Renal cortical epithelial cell (primary cell): ENCODE measurements at regions not wholly inside any gene's neighbourhood (a gene's known extent, or its start where the extent isn't known, plus 50 kb on each side); places are given as distances from the start of the nearest gene placed in this dataset.

Experiments
- DNase-seq: peaks from one replicate; pipeline ENCODE4 v3.0.0-alpha.2; 2011; ENCODE audit warnings: low read depth

GRCh38 chr9:78563269-78563668 is 266.3 kb downstream of the PSAT1 start:
- no peak for DNase-seq

GRCh38 chr9:78565481-78565880 is 268.6 kb downstream of the PSAT1 start:
- DNase-seq = no peak

GRCh38 chr9:78566521-78566920 is 269.6 kb downstream of the PSAT1 start:
- DNase-seq = no peak

- DNase-seq = peak; percentile 96
These were observed 270.2 kb downstream of the PSAT1 start for GRCh38 chr9:78566948-78567675.

GRCh38 chr9:78567693-78568092 is 270.8 kb downstream of the PSAT1 start:
- DNase-seq = peak; percentile 62

GRCh38 chr9:78568774-78569173 is 271.8 kb downstream of the PSAT1 start:
- DNase-seq = no peak

- DNase-seq = peak; percentile 80
These were observed 275.3 kb downstream of the PSAT1 start for GRCh38 chr9:78572266-78572665.

- DNase-seq = no peak
These were observed 276.3 kb downstream of the PSAT1 start for GRCh38 chr9:78573205-78573604.

GRCh38 chr9:78573669-78574068 is 276.7 kb downstream of the PSAT1 start:
- DNase-seq = no peak

GRCh38 chr9:78574354-78575045 is 277.6 kb downstream of the PSAT1 start:
- no peak for DNase-seq

- DNase-seq = no peak
These were observed 278.2 kb downstream of the PSAT1 start for GRCh38 chr9:78575081-78575480.

- no peak for DNase-seq
These were observed 278.8 kb downstream of the PSAT1 start for GRCh38 chr9:78575771-78576170.

GRCh38 chr9:78577156-78577906 is 280.4 kb downstream of the PSAT1 start:
- DNase-seq = no peak

- DNase-seq = no peak
These were observed 281.1 kb downstream of the PSAT1 start for GRCh38 chr9:78578072-78578471.

- no peak for DNase-seq
These were observed 285.9 kb downstream of the PSAT1 start for GRCh38 chr9:78582821-78583220.

- DNase-seq = no peak
These were observed 287.7 kb downstream of the PSAT1 start for GRCh38 chr9:78584589-78584988.

GRCh38 chr9:78585909-78586308 is 289.0 kb downstream of the PSAT1 start:
- DNase-seq = no peak

- no peak for DNase-seq
These were observed 293.1 kb downstream of the PSAT1 start for GRCh38 chr9:78590068-78590467.

GRCh38 chr9:78592811-78593210 is 295.9 kb downstream of the PSAT1 start:
- DNase-seq = no peak

- no peak for DNase-seq
These were observed 298.4 kb downstream of the PSAT1 start for GRCh38 chr9:78595200-78595945.

- no peak for DNase-seq
These were observed 299.4 kb downstream of the PSAT1 start for GRCh38 chr9:78596346-78596745.

GRCh38 chr9:78598120-78598519 is 301.2 kb downstream of the PSAT1 start:
- no peak for DNase-seq
